HG02759 (cell line): ENCODE measurements at regions not wholly inside any gene's neighbourhood (a gene's known extent, or its start where the extent isn't known, plus 50 kb on each side); places are given as distances from the start of the nearest gene placed in this dataset.

Experiments
- ATAC-seq: cut with Tn5 transposase; IDR thresholded peaks from one replicate; pipeline ENCODE4 v1.9.1; 2021; ENCODE audit warnings: mild to moderate bottlenecking, moderate library complexity; ENCODE audit not compliant: unreplicated experiment

DNA sequence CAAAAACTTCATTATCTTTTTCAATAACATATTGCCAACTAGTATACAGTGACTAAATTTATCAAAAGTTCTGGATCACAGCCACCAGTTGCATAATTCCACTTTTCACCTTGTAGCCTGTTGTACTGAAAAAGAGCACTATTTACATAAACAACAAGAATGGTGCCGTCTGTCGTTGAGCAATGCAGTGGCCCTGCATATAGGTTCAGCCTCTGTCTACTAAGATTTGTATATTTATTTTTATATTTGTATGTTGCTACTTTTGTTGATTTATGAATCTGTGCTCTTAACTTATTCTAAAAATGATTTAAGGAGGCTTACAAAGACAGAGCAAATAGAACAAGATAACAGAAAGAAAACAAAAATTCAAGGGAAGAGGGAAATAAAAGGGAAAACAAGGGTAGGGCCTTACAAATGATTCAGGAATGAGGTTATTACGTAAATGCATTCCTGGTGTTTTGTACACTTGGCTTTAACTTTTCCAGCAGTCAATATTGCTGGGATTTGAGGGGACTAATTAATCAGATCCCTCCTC lies 257.6 kb upstream of the STT3B start:
- no peak for ATAC-seq

GRCh38 chr3:31275583-31275982 lies 257.1 kb upstream of the STT3B start:
- ATAC-seq, result no peak

DNA sequence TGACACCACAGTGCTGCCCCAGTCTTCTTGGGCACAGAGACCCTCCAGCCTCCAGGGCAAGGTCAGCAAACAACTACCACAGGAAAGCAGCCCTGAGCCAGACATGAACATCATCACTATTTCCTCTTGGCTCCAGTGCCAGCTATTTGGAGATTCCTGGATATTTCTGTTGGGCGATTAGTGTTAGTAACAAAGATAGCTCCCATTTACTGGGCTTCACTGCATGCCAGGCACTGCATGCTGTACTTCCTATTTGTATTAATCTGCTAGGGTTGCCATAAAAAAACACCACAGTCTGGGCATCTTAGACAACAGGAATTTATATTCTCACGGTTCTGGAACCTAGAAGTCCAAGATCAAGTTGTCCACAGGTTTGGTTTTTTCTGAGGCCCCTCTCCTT lies 255.1 kb upstream of the STT3B start:
- ATAC-seq, result no peak

GRCh38 chr3:31278532-31278931 lies 254.2 kb upstream of the STT3B start:
- ATAC-seq, result no peak

DNA sequence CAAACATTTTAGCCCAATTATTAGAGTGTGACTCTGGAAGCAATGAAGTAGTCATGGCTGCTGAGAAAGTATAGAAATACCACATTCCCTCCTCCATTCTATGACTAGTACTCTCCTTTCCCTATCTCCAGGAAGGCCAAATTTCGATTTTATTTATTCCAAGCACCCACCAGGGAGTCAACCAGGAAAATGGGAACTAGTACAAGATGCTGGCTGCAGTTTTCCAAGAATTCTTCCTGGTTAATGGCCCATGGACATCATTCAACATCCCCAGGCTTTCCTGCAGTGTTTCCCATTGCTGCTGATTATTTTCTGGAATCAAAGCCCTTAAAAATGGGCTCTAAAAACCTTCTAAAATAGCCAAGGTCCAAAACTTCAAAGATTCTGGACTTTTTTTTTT lies 247.9 kb upstream of the STT3B start:
- ATAC-seq, result no peak

- ATAC-seq, result no peak
Observed at GRCh38 chr3:31285833-31286486, 246.8 kb upstream of the STT3B start.

GRCh38 chr3:31288224-31288623 lies 244.5 kb upstream of the STT3B start:
- no peak for ATAC-seq

GRCh38 chr3:31288641-31289100 lies 244.1 kb upstream of the STT3B start:
- no peak for ATAC-seq

GRCh38 chr3:31289584-31289983 lies 243.1 kb upstream of the STT3B start:
- no peak for ATAC-seq

- no peak for ATAC-seq
Observed at GRCh38 chr3:31290046-31290445, 242.7 kb upstream of the STT3B start.

- no peak for ATAC-seq
Observed at GRCh38 chr3:31291818-31292217, 240.9 kb upstream of the STT3B start.

- ATAC-seq, result no peak
Observed at GRCh38 chr3:31294430-31295149, 238.1 kb upstream of the STT3B start.

DNA sequence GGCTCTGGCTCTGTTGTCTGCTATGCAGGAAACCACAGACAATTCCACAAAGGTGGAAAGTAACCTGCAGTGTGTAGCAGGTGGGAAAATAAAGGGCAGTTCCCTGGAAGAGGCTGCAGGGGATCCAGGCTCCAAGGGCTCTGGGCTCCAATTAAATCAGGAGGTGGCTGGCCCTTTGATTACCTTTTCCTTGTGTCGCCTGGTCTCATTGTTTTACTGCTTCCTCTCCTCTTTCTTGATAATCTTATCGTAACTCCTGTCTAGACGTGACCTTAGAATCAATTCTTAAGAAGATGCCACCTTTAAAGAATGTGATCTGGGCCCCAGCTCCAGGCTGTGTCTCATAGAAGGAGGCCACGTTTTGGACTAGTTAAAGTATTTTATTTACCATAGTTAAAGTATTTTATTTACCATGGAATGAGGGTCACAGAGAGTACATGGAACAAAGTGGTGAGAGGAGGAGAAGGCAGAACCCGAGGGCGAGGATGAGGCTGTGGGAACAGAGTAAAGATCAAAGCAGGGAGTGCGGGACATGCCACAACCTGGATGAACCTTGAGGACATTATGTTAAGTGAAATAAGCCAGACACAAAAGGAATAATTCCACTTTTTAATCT lies 237.5 kb upstream of the STT3B start:
- ATAC-seq, result no peak

DNA sequence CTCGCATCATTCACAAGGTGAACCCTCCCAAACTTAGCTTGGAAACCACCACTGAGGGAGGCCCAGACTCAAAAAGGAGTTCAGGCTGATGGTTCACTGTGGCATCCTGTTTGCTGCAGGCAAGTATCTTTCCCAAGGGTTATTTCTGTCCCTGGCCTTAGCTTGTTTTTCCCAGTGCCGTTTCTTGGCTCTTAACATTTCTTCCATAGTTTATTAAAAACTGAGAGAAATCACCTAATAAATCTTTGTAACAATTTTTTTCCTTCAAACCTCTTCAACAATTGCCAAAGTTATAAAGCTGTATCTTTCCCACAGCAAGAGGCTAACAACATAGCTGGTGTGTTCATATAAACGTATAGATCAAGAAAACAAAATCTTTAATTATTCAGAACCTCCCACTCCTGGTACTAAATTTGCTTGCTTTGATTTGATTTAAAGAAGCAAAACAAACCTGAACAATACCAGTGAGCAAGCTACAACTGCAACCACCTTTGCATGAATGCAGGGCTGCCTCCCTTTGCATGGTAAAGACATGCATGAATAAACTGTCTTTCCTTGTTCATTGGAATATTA lies 234.9 kb upstream of the STT3B start:
- ATAC-seq, result no peak

GRCh38 chr3:31300456-31301443 lies 232.0 kb upstream of the STT3B start:
- no peak for ATAC-seq

- ATAC-seq, result no peak
Observed at GRCh38 chr3:31302343-31302742, 230.4 kb upstream of the STT3B start.

DNA sequence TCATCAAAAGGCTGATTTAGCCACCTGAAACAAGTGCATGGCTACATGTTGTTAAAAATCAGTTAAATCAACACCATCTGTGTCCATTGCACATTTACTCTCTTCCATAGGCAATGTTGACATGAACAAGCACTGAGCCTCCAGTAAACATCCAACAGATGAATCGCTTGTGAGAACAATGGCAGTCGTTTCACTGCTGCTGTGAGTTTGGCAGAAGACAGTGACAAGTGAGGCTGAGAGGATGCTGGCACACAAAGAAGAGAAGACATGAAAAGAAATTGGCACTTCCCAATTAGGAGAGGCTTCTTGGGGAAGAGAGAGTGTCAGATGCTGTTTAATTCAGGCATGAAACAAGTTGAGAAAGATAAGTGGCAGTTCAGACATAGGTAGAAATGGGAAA lies 227.4 kb upstream of the STT3B start:
- ATAC-seq, result no peak

- ATAC-seq, result no peak
Observed at GRCh38 chr3:31307131-31307785, 225.5 kb upstream of the STT3B start.

GRCh38 chr3:31311559-31311958 lies 221.2 kb upstream of the STT3B start:
- no peak for ATAC-seq

GRCh38 chr3:31312400-31312799 lies 220.3 kb upstream of the STT3B start:
- ATAC-seq, result no peak
